ENCODE measurements at regions not wholly inside any gene's neighbourhood (a gene's known extent, or its start where the extent isn't known, plus 50 kb on each side); places are given as distances from the start of the nearest gene placed in this dataset.

DNA sequence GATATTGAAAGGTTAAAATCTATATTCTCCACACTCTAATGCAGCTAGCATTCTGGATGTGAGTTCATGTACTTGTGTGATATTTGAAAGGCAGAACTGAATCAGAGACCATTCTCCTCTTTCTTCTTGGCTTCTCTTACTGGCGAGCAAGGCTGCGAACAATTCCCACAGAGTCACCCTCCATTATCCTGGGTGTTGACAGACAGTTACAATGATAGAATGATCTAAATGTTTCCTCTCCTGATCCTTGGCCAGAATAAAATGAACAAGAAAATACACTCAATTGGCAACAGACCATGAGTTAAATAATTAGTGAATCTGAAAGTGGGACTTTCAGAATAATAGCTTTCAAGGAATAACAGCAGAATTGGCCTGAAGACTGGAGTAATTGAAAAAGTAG, 342.8 kb downstream of the RAPGEF2 start:
- no peak for DNase-seq

GRCh38 chr4:159446266-159446976, 343.5 kb downstream of the RAPGEF2 start:
- DNase-seq: peak in 1 of 2 experiments; percentile 78

- no peak for DNase-seq
Observed at GRCh38 chr4:159447296-159447695, 344.4 kb downstream of the RAPGEF2 start.

DNA sequence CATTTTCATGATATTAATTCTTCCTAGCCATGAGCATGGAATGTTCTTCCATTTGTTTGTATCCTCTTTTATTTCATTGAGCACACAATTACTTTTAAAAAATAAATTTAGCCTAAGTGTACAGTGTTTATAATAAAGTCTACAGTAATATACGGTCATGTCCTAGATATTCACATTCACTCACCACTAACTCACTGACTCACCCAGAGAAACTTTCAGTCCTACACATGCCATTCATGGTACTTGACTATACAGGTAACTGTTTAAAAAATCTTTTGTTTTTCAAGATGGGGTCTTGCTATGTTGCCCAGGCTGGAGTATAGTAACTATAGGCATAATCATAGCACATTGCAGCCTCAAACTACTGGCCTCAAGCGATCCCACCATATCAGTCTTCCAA, 348.1 kb downstream of the RAPGEF2 start:
- DNase-seq: no peak

DNA sequence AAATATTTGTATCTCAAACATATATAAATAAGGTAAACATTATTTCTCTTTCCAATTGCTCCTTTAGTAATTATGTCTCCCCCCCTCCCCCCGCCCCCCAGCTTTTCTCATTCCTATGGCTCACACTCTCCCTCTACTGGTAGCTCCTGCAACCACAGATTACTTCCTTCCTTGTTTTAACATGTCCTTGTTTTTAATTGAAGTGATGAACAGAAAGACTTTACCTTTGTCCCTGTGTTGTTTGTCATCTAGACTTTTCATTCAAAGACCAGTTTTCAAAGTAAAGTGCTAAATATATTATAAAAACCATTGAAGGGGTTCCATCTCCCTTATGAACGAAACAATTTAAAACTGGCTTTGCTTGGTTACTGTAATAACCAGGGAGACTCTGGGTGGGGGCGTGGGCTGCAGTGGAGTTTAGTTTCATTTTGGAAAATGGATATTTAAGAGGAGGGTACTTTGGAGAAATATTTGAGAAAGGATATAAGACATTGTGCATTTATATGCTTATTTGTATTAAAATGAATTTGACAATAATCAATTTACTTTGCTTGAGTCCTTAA, 352.9 kb downstream of the RAPGEF2 start:
- DNase-seq: peak in 1 of 2 experiments; percentile 30

DNA sequence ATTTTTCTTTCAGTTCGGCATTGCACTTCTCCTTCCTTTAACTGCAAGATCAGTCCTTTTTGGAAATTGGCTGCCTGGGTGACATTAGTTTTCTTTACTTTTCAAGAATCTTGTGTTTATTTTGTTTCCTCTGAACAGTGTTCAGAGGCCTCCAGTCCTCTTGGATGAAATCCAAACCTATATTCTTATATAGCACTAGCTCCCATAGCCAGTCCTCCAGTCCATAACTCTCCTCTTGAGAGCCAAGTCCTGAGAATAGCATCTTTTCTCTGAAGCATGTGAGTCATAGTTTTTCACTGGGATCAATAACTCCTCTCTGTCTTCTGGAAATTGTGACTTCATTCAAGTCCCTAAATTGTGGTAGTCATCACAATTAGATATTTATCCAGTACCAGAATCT, 357.5 kb downstream of the RAPGEF2 start:
- DNase-seq: no peak

DNA sequence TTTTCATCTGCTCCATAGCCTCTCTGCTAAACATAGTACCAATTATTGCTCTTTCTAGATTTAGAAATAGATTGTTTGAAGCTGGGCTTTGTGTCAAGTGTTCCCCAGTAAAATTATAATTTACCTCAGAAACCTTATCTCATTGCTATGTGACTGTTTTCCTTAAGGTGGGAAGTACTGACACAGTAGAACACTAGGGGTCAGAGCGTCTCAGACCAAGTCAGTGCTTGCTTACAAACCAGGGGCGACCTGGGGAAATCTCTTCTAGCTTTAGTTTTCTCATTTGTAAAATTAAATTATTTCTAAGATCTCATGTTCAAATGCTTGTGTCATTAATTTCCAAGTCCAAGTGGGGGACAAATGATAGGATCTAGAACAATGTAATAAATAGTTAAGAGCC, 360.4 kb downstream of the RAPGEF2 start:
- no peak for DNase-seq

- DNase-seq: no peak
Observed at GRCh38 chr4:159464302-159464701, 361.4 kb downstream of the RAPGEF2 start.

DNA sequence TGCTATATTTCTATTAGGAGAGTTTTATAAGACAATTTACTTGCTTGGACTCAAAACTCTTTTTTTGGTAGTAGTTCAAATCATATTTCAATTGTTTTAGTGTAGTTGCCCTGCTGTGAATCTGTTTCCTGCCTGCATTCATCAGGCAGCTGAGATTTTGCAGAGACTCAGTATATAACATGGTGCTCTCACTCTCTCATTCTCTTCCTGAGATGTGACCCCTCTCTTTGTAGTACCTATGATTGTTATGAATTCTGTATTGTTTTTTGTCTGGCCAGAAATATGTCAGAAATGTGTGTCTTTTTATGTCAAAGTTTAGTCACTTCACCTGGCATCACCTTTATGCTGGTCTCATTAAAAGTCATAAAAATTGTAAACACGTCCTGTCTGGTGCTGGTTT, 374.0 kb downstream of the RAPGEF2 start:
- DNase-seq: no peak

DNA sequence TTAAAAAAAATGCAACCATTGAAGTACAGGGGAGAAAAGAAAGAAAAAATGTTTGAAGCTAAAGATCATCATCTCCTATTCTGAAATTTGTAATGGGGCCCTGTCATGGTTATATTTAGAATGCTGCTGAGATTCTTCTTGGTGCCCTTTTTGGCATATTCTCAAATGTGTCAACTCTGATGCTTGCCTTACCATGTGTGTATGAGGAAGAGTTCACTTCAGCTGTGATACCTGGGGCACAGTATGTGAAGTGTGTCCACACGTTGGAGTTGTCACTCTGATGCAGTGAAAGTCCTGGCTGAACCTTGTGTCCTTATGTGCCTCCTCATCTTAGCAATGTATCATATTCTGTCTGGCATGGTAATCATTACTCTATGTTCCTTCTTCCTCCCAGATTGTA, 377.9 kb downstream of the RAPGEF2 start:
- no peak for DNase-seq

DNA sequence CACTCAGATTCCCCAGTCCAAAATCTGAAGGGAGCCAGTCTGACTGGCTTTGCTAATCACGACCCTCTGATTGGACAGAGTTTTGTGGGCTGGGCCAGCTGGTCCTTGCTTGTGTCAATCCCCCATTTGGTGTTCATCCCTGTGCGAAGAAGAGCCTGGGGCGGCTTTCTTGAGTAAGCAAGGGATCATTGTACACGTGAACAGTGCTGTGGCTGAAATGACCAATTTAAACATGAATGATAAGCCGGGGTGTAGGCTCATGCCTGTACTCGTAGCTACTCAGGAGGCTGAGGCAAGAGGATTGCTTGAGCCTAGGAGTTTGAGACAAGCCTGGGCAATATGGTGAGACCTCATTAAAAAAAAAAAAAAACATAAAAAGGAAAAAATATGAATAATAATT, 379.1 kb downstream of the RAPGEF2 start:
- DNase-seq: no peak

DNA sequence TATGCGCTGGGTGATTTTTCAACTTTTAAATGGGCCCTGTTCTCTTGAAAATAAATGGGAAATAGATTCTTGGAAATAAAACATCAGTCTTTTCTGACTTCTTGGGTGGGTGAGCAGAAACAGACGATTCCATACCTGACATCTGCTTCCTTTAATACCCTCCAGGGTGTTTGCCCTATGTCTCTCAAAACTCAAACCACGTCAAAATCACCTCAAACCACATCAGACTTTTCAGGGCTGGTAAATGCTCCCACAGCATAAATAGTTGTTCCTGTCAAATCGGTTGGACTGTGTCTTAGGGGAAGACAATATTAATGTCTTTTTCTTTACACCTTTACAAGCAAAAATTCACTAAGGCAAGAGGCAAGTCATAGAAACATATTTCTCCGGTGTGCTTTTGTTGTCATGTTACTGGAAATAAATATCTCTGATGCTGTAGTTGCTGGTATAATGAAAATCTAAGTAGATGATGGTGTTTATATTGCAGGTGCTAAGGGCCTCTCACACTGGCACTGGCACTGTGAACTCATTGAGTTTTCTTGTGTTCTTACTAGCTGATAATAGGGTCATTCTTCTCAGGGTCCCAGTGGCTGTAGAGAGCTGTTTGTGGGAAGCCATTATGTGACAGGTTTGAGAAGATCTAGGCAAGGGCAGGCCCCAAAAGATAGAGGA, 380.4 kb downstream of the RAPGEF2 start:
- no peak for DNase-seq

GRCh38 chr4:159483782-159484741, 381.2 kb downstream of the RAPGEF2 start:
- no peak for DNase-seq

GRCh38 chr4:159484864-159485263, 382.0 kb downstream of the RAPGEF2 start:
- DNase-seq: no peak

GRCh38 chr4:159487284-159487747, 384.4 kb downstream of the RAPGEF2 start:
- peak; percentile 24 to 68 for DNase-seq

DNA sequence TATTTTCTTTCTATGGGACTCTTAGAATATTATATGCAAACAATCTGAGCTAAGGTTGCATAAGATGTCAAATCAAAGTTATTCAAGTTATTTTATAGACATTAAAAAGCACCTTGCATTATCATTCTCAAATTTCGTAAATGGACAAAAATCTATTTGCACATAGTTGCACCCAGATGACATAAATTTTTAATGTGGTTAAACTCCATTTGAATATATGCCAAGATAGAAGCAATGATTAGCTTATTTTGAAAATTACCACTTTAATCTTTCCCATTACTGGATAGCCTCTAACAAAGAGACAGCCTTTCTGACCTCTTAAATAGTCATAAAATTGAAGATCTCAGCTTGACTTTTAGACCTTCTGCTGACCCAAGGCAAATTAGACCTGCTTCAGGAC, 386.8 kb downstream of the RAPGEF2 start:
- no peak for DNase-seq

- no peak for DNase-seq
Observed at GRCh38 chr4:159495515-159496236, 392.8 kb downstream of the RAPGEF2 start.

GRCh38 chr4:159496248-159496647, 393.4 kb downstream of the RAPGEF2 start:
- no peak for DNase-seq

DNA sequence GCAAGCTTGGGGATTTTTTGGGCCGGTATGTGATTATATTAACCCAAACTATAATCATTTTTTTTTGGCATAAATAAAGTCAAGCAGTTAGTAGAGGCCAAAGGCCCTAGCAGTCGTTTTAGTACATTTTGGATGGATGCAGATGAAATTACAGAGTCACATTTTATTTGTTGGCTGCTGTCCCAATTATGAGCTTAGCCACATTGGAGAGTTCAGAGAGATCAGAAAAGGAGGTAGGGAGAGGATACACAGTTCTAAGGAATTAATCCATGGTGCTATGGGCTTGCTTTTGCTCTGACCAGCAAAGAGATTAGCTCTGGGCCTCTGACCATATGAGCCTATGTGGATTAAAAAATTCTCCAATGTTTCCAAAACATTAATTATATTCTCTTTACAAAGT, 395.1 kb downstream of the RAPGEF2 start:
- peak; percentile 9 to 61 for DNase-seq

GRCh38 chr4:159498446-159499115, 395.7 kb downstream of the RAPGEF2 start:
- DNase-seq: peak; percentile 63 to 87

- no peak for DNase-seq
Observed at GRCh38 chr4:159500861-159501260, 398.0 kb downstream of the RAPGEF2 start.

Measured in NCI-H446 (cell line).